H1 (cell line): ENCODE measurements at regions not wholly inside any gene's neighbourhood (a gene's known extent, or its start where the extent isn't known, plus 50 kb on each side); places are given as distances from the start of the nearest gene placed in this dataset.

ENCODE experiments used
- CTCF ChIA-PET: fragments of 300-600 bp; sonication (Branson Sonifier 250); formaldehyde crosslinking; loops from one replicate; lab custom pipeline; 2021; ENCODE audit not compliant: partially characterized antibody; lab: Charles Lee
- POLR2A ChIA-PET: fragments of 300-600 bp; sonication (Branson Sonifier 250); formaldehyde crosslinking; loops from one replicate; lab custom pipeline; 2021; ENCODE audit warnings: inconsistent platforms; ENCODE audit not compliant: partially characterized antibody; lab: Charles Lee
- DNase-seq, 2 experiments: peaks; one replicate each; pipeline versions ENCODE4 v3.0.0 to v3.0.0-alpha.2; 2010 to 2022; ENCODE audit warnings: low spot score in 2 of 2, low read depth in 1 of 2, mixed read lengths in 1 of 2
- FAIRE-seq: peaks from 2 replicates; lab custom pipeline; 2011; peaks lifted over from hg19 to GRCh38; lab: Jason Lieb, UNC
- H2AFZ ChIP-seq: 2 replicates; pipeline ENCODE4 v1.8.1; 2012; ENCODE audit warnings: low read length, inconsistent platforms
- H2AK5ac ChIP-seq: 2 replicates; pipeline ENCODE4 v1.6.1; 2013; ENCODE audit warnings: low read depth, low read length
- H2BK120ac ChIP-seq: replicated peaks from 2 replicates; pipeline ENCODE3; 2013; ENCODE audit warnings: low read depth, low read length, inconsistent platforms
- H2BK12ac ChIP-seq: 2 replicates; pipeline ENCODE4 v1.6.1; 2013; ENCODE audit warnings: low read depth, low read length
- H2BK15ac ChIP-seq: 2 replicates; pipeline ENCODE4 v1.6.1; 2013; ENCODE audit warnings: low read length
- H2BK20ac ChIP-seq: 2 replicates; pipeline ENCODE4 v1.6.1; 2013; ENCODE audit warnings: low read length
- H2BK5ac ChIP-seq: 2 replicates; pipeline ENCODE4 v1.6.1; 2013; ENCODE audit warnings: low read depth, low read length
- H3K14ac ChIP-seq: 2 replicates; pipeline ENCODE4 v1.6.1; 2013; ENCODE audit warnings: inconsistent platforms; ENCODE audit not compliant: insufficient read length
- H3K18ac ChIP-seq: 2 replicates; pipeline ENCODE4 v1.6.1; 2013; ENCODE audit warnings: low read length; ENCODE audit errors: extremely low read depth
- H3K23ac ChIP-seq: 2 replicates; pipeline ENCODE4 v1.6.1; 2013; ENCODE audit warnings: inconsistent platforms; ENCODE audit not compliant: insufficient read length
- H3K23me2 ChIP-seq: 2 replicates; pipeline ENCODE4 v1.6.1; 2013; ENCODE audit warnings: low read depth, low read length
- H3K27ac ChIP-seq: 2 replicates; pipeline ENCODE4 v1.6.1; 2011; ENCODE audit warnings: low read depth, low read length, inconsistent platforms
- H3K27me3 ChIP-seq, 4 experiments: replicated peaks in 1 of 4; 1 replicate in 1 of 4; 2 replicates in 3 of 4; pipeline versions ENCODE4 v1.6.1 to v1.8.1; 2011 to 2013; ENCODE audit warnings: low read length in 3 of 4, mild to moderate bottlenecking in 3 of 4, inconsistent platforms in 2 of 4, mixed read lengths in 2 of 4, moderate library complexity in 1 of 4; ENCODE audit not compliant: control insufficient read depth in 3 of 4, insufficient read depth in 3 of 4; ENCODE audit errors: extremely low read depth in 1 of 4
- H3K36me3 ChIP-seq, 4 experiments: 2 replicates each; pipeline versions ENCODE4 v1.6.1 to v1.8.1; 2011 to 2013; ENCODE audit warnings: mild to moderate bottlenecking in 4 of 4, low read length in 3 of 4, moderate library complexity in 2 of 4, control low read depth in 1 of 4, inconsistent platforms in 1 of 4; ENCODE audit not compliant: insufficient read depth in 4 of 4, control insufficient read depth in 2 of 4
- H3K4ac ChIP-seq: replicated peaks from 2 replicates; pipeline ENCODE3; 2013; ENCODE audit warnings: low read length, low read depth, mixed read lengths, inconsistent platforms; ENCODE audit not compliant: insufficient read length
- H3K4me1 ChIP-seq, 4 experiments: replicated peaks in 1 of 4; 1 replicate in 1 of 4; 2 replicates in 3 of 4; pipeline versions ENCODE4 v1.6.1 to v1.8.1; 2011 to 2013; ENCODE audit warnings: low read length in 3 of 4, inconsistent platforms in 2 of 4, mixed read lengths in 1 of 4; ENCODE audit not compliant: insufficient read depth in 4 of 4, control insufficient read depth in 3 of 4
- H3K4me2 ChIP-seq, 2 experiments: 2 replicates each; pipeline versions ENCODE4 v1.6.1 to v1.8.1; 2011 to 2013; ENCODE audit warnings: low read depth in 2 of 2, low read length in 2 of 2, control low read depth in 1 of 2, inconsistent platforms in 1 of 2, mild to moderate bottlenecking in 1 of 2; ENCODE audit not compliant: insufficient read depth in 1 of 2
- H3K4me3 ChIP-seq, 4 experiments: fragments of 200-600, 300-600 bp in 1 of 4; sonication (generic), shearing (Covaris generic), sonication (Bioruptor Twin) in 1 of 4; 2 replicates each; pipeline versions ENCODE4 v1.5.1 to v1.8.1; 2011 to 2016; ENCODE audit warnings: low read length in 4 of 4, low read depth in 3 of 4, control low read depth in 2 of 4, inconsistent platforms in 2 of 4, mild to moderate bottlenecking in 2 of 4, mixed read lengths in 1 of 4, moderate library complexity in 1 of 4; ENCODE audit not compliant: insufficient read depth in 2 of 4; ENCODE audit errors: extremely low read depth in 1 of 4
- H3K56ac ChIP-seq: replicated peaks from 2 replicates; pipeline ENCODE3; 2013; ENCODE audit warnings: low read depth, mild to moderate bottlenecking, mixed read lengths, low read length, inconsistent platforms; ENCODE audit not compliant: insufficient read length
- H3K79me1 ChIP-seq: 2 replicates; pipeline ENCODE4 v1.6.1; 2013; ENCODE audit warnings: low read depth, low read length, control low read depth
- H3K79me2 ChIP-seq, 2 experiments: 2 replicates each; pipeline versions ENCODE4 v1.6.1 to v1.8.1; 2012 to 2013; ENCODE audit warnings: low read length in 2 of 2, mild to moderate bottlenecking in 2 of 2, inconsistent platforms in 1 of 2; ENCODE audit not compliant: insufficient read depth in 2 of 2, control insufficient read depth in 1 of 2
- H3K9ac ChIP-seq, 4 experiments: replicated peaks in 1 of 4; 1 replicate in 1 of 4; 2 replicates in 3 of 4; pipeline versions ENCODE4 v1.6.1 to v1.8.1; 2011 to 2013; ENCODE audit warnings: low read depth in 3 of 4, low read length in 3 of 4, control low read depth in 2 of 4, mild to moderate bottlenecking in 2 of 4, moderate library complexity in 2 of 4, inconsistent platforms in 1 of 4; ENCODE audit errors: extremely low read depth in 1 of 4
- H3K9me3 ChIP-seq, 2 experiments: 2 replicates each; pipeline versions ENCODE4 v1.6.1 to v1.8.1; 2012 to 2013; ENCODE audit warnings: mild to moderate bottlenecking in 2 of 2, moderate library complexity in 2 of 2, control low read depth in 1 of 2, inconsistent platforms in 1 of 2, low read depth in 1 of 2, low read length in 1 of 2, mixed read lengths in 1 of 2; ENCODE audit not compliant: insufficient read depth in 2 of 2
- H4K20me1 ChIP-seq, 2 experiments: replicated peaks in 1 of 2; 2 replicates each; pipeline versions ENCODE3 to v1.8.1; 2011 to 2013; ENCODE audit warnings: inconsistent platforms in 2 of 2, low read length in 2 of 2, mild to moderate bottlenecking in 1 of 2; ENCODE audit not compliant: insufficient read depth in 2 of 2, control insufficient read depth in 1 of 2
- H4K5ac ChIP-seq: 2 replicates; pipeline ENCODE4 v1.6.1; 2013; ENCODE audit warnings: low read length, low read depth, mixed read lengths, inconsistent platforms; ENCODE audit not compliant: insufficient read length
- H4K8ac ChIP-seq: 2 replicates; pipeline ENCODE4 v1.8.0; 2013; ENCODE audit warnings: mild to moderate bottlenecking, moderate library complexity, low read length, inconsistent platforms; ENCODE audit not compliant: insufficient read depth; ENCODE audit errors: extremely low read depth
- H4K91ac ChIP-seq: replicated peaks from 2 replicates; pipeline ENCODE3; 2013; ENCODE audit warnings: low read length, mixed read lengths, inconsistent platforms; ENCODE audit not compliant: insufficient read length
- ATF2 ChIP-seq: IDR thresholded peaks from 2 replicates; pipeline ENCODE4 v1.6.1; 2012; ENCODE audit warnings: low read length, inconsistent platforms
- CBX5 ChIP-seq: fragments of 300-800, 300-1000 bp; sonication (generic); IDR thresholded peaks from 2 replicates; pipeline ENCODE4 v1.7.1; 2016; ENCODE audit warnings: antibody characterized with exemption, low read length, low read depth
- CHD1 ChIP-seq: IDR thresholded peaks from 2 replicates; pipeline ENCODE4 v1.6.1; 2012; ENCODE audit warnings: low read depth, low read length, improper control_type of control experiment
- EGR1 ChIP-seq: IDR thresholded peaks from 2 replicates; pipeline ENCODE4 v1.6.1; 2011; ENCODE audit warnings: low read depth, low read length, borderline replicate concordance
- EZH2 ChIP-seq: fragments of 200-600 bp; sonication (generic); IDR thresholded peaks from 2 replicates; pipeline ENCODE4 v1.7.1; 2012; ENCODE audit warnings: low read depth, mild to moderate bottlenecking, moderate library complexity, low read length, inconsistent platforms; ENCODE audit not compliant: severe bottlenecking
- GABPA ChIP-seq: IDR thresholded peaks from 2 replicates; pipeline ENCODE4 v1.6.1; 2011; ENCODE audit warnings: mild to moderate bottlenecking, low read length, moderate library complexity, borderline replicate concordance; ENCODE audit not compliant: insufficient read depth
- GTF2F1 ChIP-seq: IDR thresholded peaks from 2 replicates; pipeline ENCODE4 v1.6.1; 2012; ENCODE audit warnings: low read depth, low read length, improper control_type of control experiment, borderline replicate concordance
- JUND ChIP-seq: IDR thresholded peaks from 2 replicates; pipeline ENCODE4 v1.6.1; 2011; ENCODE audit warnings: mild to moderate bottlenecking, improper control_type of control experiment, low read length
- KDM4A ChIP-seq: IDR thresholded peaks from one replicate; pipeline ENCODE4 v1.7.1; 2012; ENCODE audit warnings: low read depth, mild to moderate bottlenecking, moderate library complexity, low read length, inconsistent platforms; ENCODE audit not compliant: severe bottlenecking
- KDM5A ChIP-seq: fragments of 200-600 bp; IDR thresholded peaks from 2 replicates; pipeline ENCODE4 v1.7.1; 2012; ENCODE audit warnings: mild to moderate bottlenecking, low read length, inconsistent platforms, mixed read lengths
- RXRA ChIP-seq: IDR thresholded peaks from 2 replicates; pipeline ENCODE4 v1.6.1; 2011; ENCODE audit warnings: low read depth, mild to moderate bottlenecking, low read length, moderate library complexity; ENCODE audit not compliant: insufficient read depth
- SIX5 ChIP-seq: IDR thresholded peaks from 2 replicates; pipeline ENCODE4 v1.6.1; 2011; ENCODE audit warnings: mild to moderate bottlenecking, low read depth, low read length
- TAF1 ChIP-seq: IDR thresholded peaks from 2 replicates; pipeline ENCODE4 v1.6.1; 2011; ENCODE audit warnings: mild to moderate bottlenecking, low read depth, low read length
- TBP ChIP-seq: IDR thresholded peaks from 2 replicates; pipeline ENCODE4 v1.6.1; 2011; ENCODE audit warnings: low read depth, low read length, improper control_type of control experiment
- TCF12 ChIP-seq: IDR thresholded peaks from 2 replicates; pipeline ENCODE4 v1.6.1; 2011; ENCODE audit warnings: low read depth, mild to moderate bottlenecking, low read length
- YY1 ChIP-seq: IDR thresholded peaks from 2 replicates; pipeline ENCODE4 v1.6.1; 2011; ENCODE audit warnings: low read depth, mild to moderate bottlenecking, low read length

GRCh38 chr11:23257088-23257487 lies 396.8 kb upstream of the CCDC179 start:
- Histone ChIP-seq H3K23me2 (no peaks in the 10 kb centered on the region), H3K9ac (no peak overlapping the region), H3K27me3 (no peaks in the 10 kb centered on the region), H3K23ac (no peak overlapping the region), H3K18ac (no peak overlapping the region), H4K91ac (no peak overlapping the region), H4K5ac (no peak overlapping the region), H3K79me2 (no peaks in the 10 kb centered on the region), H3K4ac (no peak overlapping the region), H3K4me2 (no peak overlapping the region), H3K4me1 (no peaks in the 10 kb centered on the region), H2AFZ (no peak overlapping the region), H2BK20ac (no peak overlapping the region), H2BK120ac (no peak overlapping the region), H3K56ac (no peak overlapping the region), H2BK5ac (no peak overlapping the region), H4K20me1 (no peaks in the 10 kb centered on the region), H2AK5ac (no peak overlapping the region), H2BK15ac (no peak overlapping the region), H3K36me3 (no peaks in the 10 kb centered on the region), H3K14ac (no peak overlapping the region), H3K27ac (no peak overlapping the region), H3K4me3 (no peak overlapping the region), H3K9me3 (no peaks in the 10 kb centered on the region), H2BK12ac (no peak overlapping the region), H3K79me1 (no peaks in the 10 kb centered on the region), H4K8ac (no peak overlapping the region)
- FAIRE-seq (no peak), DNase-seq (no peak)
- CTCF ChIA-PET = no interaction called here
- POLR2A ChIA-PET = no interaction called here
- TF ChIP-seq EGR1 (no peak), EZH2 (no peak), TBP (no peak), GTF2F1 (no peak), JUND (no peak), RXRA (no peak), CBX5 (no peak), SIX5 (no peak), TAF1 (no peak), YY1 (no peak), TCF12 (no peak), GABPA (no peak), KDM4A (no peak), CHD1 (no peak), ATF2 (no peak), KDM5A (no peak)
